Parathyroid adenoma (tissue), 2 donors: ENCODE measurements at regions not wholly inside any gene's neighbourhood (a gene's known extent, or its start where the extent isn't known, plus 50 kb on each side); places are given as distances from the start of the nearest gene placed in this dataset.

ENCODE experiments used
- H2AFZ ChIP-seq: fragments of 300-600 bp; sonication (generic); one replicate; pipeline ENCODE4 v1.7.0; 2017; ENCODE audit warnings: antibody characterized with exemption, mild to moderate bottlenecking
- H3K27ac ChIP-seq: fragments of 300-600 bp; sonication (generic); one replicate; pipeline ENCODE4 v1.7.0; 2017
- H3K27me3 ChIP-seq: fragments of 300-600 bp; sonication (generic); one replicate; pipeline ENCODE4 v1.7.0; 2017; ENCODE audit warnings: low read length; ENCODE audit not compliant: control insufficient read depth, insufficient read depth
- H3K36me3 ChIP-seq: fragments of 300-600 bp; sonication (generic); one replicate; pipeline ENCODE4 v1.7.0; 2017; ENCODE audit warnings: low read length; ENCODE audit not compliant: control insufficient read depth, insufficient read depth
- H3K4me1 ChIP-seq: fragments of 300-600 bp; sonication (generic); one replicate; pipeline ENCODE4 v1.7.0; 2017; ENCODE audit warnings: control low read depth
- H3K4me2 ChIP-seq: fragments of 300-600 bp; sonication (generic); one replicate; pipeline ENCODE4 v1.7.0; 2017; ENCODE audit warnings: low read length
- H3K4me3 ChIP-seq: fragments of 300-600 bp; sonication (generic); one replicate; pipeline ENCODE4 v1.7.0; 2017; ENCODE audit warnings: low read depth, low read length
- H3K79me2 ChIP-seq: fragments of 300-600 bp; sonication (generic); one replicate; pipeline ENCODE4 v1.7.0; 2017; ENCODE audit warnings: control low read depth
- H3K9ac ChIP-seq: fragments of 300-600 bp; sonication (generic); one replicate; pipeline ENCODE4 v1.7.0; 2017; ENCODE audit warnings: mild to moderate bottlenecking
- H3K9me3 ChIP-seq: fragments of 300-600 bp; sonication (generic); one replicate; pipeline ENCODE4 v1.7.0; 2017; ENCODE audit warnings: low read length; ENCODE audit not compliant: control insufficient read depth
- TF ChIP-seq, protein P1 (sequence below): fragments of 300-600 bp; sonication (generic); IDR thresholded peaks from one replicate; pipeline ENCODE4 v1.7.0; 2017; ENCODE audit warnings: antibody characterized with exemption, mild to moderate bottlenecking
- donor health status: primary hyperparathyroidism.

DNA sequence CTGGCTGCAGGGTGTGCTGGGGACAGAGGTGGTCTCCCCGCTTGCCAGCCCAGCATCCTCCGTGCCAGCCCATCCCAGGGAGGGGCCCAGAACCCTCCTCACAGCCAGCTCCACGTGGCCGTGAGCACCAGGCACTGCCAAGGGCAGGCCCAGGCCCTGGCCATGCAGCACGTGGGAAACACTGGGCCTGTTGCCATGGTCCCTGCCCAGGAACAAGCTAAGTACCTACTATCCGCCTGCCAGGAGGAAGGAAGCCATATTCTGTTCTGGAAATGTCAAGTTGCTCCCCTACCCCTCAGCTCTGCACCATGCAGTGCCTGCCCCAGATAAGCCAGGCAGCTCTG lies 250.6 kb downstream of the CYP26B1 start:
- Histone ChIP-seq H3K79me2 (no peaks in the 10 kb centered on the region), H2AFZ (no peak overlapping the region), H3K4me3 (no peak overlapping the region), H3K27ac (no peak overlapping the region), H3K36me3 (no peaks in the 10 kb centered on the region), H3K9me3 (no peaks in the 10 kb centered on the region), H3K4me2 (no peak overlapping the region), H3K9ac (no peak overlapping the region), H3K27me3 (no peaks in the 10 kb centered on the region), H3K4me1 (no peaks in the 10 kb centered on the region)
- TF ChIP-seq, protein P1, sequence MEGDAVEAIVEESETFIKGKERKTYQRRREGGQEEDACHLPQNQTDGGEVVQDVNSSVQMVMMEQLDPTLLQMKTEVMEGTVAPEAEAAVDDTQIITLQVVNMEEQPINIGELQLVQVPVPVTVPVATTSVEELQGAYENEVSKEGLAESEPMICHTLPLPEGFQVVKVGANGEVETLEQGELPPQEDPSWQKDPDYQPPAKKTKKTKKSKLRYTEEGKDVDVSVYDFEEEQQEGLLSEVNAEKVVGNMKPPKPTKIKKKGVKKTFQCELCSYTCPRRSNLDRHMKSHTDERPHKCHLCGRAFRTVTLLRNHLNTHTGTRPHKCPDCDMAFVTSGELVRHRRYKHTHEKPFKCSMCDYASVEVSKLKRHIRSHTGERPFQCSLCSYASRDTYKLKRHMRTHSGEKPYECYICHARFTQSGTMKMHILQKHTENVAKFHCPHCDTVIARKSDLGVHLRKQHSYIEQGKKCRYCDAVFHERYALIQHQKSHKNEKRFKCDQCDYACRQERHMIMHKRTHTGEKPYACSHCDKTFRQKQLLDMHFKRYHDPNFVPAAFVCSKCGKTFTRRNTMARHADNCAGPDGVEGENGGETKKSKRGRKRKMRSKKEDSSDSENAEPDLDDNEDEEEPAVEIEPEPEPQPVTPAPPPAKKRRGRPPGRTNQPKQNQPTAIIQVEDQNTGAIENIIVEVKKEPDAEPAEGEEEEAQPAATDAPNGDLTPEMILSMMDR = no peak

DNA sequence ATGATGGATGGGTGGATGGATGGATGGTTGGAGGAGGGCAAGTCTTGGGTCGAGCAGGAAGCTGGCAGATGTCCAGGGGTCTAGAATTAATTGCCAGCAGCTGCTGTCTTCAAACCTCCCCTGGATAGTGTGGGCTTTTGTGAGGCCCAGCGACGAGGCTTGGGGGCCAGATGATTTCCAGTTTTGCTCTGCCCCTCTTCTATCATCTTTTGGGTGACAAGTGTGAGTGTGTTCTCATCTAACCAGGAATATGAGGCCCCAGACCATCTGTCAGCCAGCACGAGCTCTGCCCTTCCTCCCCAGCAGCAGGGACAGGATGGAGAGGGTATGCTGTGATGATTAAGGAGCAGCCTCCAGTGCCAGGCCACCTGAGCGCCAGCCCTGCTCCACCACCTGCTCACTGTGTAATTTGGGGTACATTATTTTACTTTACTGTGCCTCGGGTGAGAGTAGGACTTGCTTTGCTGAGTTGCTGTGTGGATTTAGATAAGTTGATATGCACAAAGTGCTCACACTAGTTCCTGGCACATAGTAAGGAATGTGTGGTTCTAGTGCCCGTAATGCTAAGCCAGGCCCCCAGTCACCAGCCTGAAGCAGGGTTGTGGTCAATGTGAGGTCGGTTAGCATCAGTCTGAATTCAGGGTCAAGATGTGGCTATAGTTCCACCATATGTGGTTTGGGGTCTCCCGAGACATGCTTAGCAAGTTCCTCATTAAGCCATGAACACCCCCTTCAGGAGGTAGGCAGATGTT lies 251.1 kb downstream of the CYP26B1 start:
- TF ChIP-seq, protein P1 = no peak
- no peak overlapping the region for H3K4me3 ChIP-seq
- H3K36me3 ChIP-seq = no peaks in the 10 kb centered on the region
- H3K9ac ChIP-seq = no peak overlapping the region
- no peaks in the 10 kb centered on the region for H3K79me2 ChIP-seq
- no peaks in the 10 kb centered on the region for H3K4me1 ChIP-seq
- no peaks in the 10 kb centered on the region for H3K9me3 ChIP-seq
- H3K4me2 ChIP-seq = no peak overlapping the region
- H3K27ac ChIP-seq = no peak overlapping the region
- no peak overlapping the region for H2AFZ ChIP-seq
- H3K27me3 ChIP-seq = no peaks in the 10 kb centered on the region

DNA sequence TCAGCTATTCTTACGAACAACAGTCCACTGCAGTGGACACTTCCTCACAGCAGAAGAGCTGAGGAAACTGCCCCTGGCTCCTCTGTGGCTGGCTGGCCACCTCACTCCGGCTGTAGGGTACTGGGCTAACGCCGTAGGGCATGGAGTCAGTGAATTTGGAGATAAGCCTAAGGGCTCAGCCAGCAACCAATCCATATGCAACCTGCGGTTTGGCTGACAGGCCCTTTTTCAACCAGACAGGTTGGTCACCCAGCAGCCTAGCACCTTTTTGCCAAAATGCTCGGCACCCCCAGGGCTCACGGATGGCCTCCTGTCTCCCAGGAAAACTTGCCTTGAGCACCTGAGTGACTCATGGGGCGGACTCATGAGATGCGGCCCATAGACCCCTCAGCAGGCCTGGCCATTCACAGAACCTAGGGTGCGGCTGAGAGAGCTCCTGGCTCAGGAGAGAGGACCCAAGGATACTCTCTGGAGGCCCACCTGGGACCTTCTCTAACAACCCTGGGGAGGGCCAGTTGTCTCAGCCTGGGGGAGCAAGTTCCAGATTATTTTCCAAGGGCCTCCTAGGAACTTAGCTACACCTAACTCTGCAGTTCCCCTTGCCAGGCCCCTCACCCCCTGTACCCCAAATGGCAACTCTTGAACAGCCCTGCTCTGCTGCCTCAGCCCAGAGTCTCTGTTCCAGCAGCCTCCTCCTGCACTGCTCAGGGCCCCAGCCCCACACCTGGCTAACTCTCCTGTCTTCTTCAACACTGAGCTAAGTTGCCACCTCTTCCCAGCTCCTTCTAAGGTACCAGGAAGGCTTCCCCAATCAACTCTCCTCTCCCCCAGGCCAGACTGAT lies 252.1 kb downstream of the CYP26B1 start:
- Histone ChIP-seq H3K27ac (no peak overlapping the region), H3K9ac (no peak overlapping the region), H3K36me3 (no peaks in the 10 kb centered on the region), H3K27me3 (no peaks in the 10 kb centered on the region), H3K4me2 (no peak overlapping the region), H3K4me1 (no peaks in the 10 kb centered on the region), H3K9me3 (no peaks in the 10 kb centered on the region), H2AFZ (no peak overlapping the region), H3K4me3 (no peak overlapping the region), H3K79me2 (no peaks in the 10 kb centered on the region)
- TF ChIP-seq, protein P1 = no peak

DNA sequence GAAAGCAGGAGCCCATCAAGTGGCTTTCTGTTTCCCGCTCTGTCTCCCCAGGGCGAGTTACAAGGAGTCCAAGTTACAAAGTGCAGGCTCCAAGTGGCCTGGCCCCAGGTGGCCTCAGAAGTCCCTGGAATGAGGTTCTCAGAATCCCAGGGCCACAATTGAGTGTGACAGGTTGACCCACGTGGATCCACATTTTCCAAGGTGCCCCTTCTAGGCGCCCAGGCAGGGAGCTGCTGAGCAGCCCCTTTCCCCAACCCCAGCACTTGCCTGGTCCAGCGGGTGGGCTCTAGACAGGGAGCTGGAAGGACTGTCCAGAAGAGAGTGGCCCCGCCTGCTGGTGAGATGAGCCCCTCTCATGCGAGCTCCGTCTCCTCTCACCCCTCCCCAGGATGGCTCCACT lies 253.4 kb downstream of the CYP26B1 start:
- no peak overlapping the region for H2AFZ ChIP-seq
- no peak overlapping the region for H3K4me3 ChIP-seq
- no peak overlapping the region for H3K9ac ChIP-seq
- H3K27ac ChIP-seq = no peak overlapping the region
- no peaks in the 10 kb centered on the region for H3K79me2 ChIP-seq
- H3K27me3 ChIP-seq = no peaks in the 10 kb centered on the region
- TF ChIP-seq, protein P1 = no peak
- H3K36me3 ChIP-seq = no peaks in the 10 kb centered on the region
- H3K4me1 ChIP-seq = no peaks in the 10 kb centered on the region
- H3K9me3 ChIP-seq = no peaks in the 10 kb centered on the region
- H3K4me2 ChIP-seq = no peak overlapping the region
